HCT116 (cell line): ENCODE measurements at regions not wholly inside any gene's neighbourhood (a gene's known extent, or its start where the extent isn't known, plus 50 kb on each side); places are given as distances from the start of the nearest gene placed in this dataset.

Experiments
- CBX3 ChIP-seq: IDR thresholded peaks from 2 replicates; pipeline ENCODE4 v1.6.1; 2012; ENCODE audit warnings: low read depth
- EZH2 ChIP-seq: fragments of 200-600 bp; sonication (generic); IDR thresholded peaks from 2 replicates; pipeline ENCODE4 v1.6.1; 2017; ENCODE audit warnings: antibody characterized with exemption, mixed run types
- JUND ChIP-seq: IDR thresholded peaks from 2 replicates; pipeline ENCODE4 v1.6.1; 2012
- POLR2A ChIP-seq: IDR thresholded peaks from 2 replicates; pipeline ENCODE4 v1.7.0; 2011; ENCODE audit warnings: borderline replicate concordance; ENCODE audit not compliant: insufficient read depth, insufficient read length; ENCODE audit errors: extremely low read depth
- SP1 ChIP-seq: IDR thresholded peaks from 2 replicates; pipeline ENCODE4 v1.6.1; 2012; ENCODE audit warnings: low read depth
- ZFX ChIP-seq: fragments of 450-650 bp; IDR thresholded peaks from 2 replicates; pipeline ENCODE4 v1.6.1; 2017
- TF ChIP-seq, protein P1 (sequence below), 3 experiments: fragments of 200-600 bp in 1 of 3; sonication (generic) in 1 of 3; IDR thresholded peaks in 2 of 3; conservative IDR thresholded peaks in 1 of 3; 2 replicates each; pipeline ENCODE4 v1.5.1; 2012 to 2017; ENCODE audit warnings: low read depth in 2 of 3, low read length in 2 of 3, antibody characterized with exemption in 1 of 3, borderline replicate concordance in 1 of 3, control low read depth in 1 of 3, mild to moderate bottlenecking in 1 of 3, mixed read lengths in 1 of 3, mixed run types in 1 of 3, moderate library complexity in 1 of 3; ENCODE audit not compliant: insufficient read depth in 1 of 3
- TF ChIP-seq, protein P2 (sequence below): IDR thresholded peaks from 2 replicates; pipeline ENCODE4 v1.6.1; 2012

DNA sequence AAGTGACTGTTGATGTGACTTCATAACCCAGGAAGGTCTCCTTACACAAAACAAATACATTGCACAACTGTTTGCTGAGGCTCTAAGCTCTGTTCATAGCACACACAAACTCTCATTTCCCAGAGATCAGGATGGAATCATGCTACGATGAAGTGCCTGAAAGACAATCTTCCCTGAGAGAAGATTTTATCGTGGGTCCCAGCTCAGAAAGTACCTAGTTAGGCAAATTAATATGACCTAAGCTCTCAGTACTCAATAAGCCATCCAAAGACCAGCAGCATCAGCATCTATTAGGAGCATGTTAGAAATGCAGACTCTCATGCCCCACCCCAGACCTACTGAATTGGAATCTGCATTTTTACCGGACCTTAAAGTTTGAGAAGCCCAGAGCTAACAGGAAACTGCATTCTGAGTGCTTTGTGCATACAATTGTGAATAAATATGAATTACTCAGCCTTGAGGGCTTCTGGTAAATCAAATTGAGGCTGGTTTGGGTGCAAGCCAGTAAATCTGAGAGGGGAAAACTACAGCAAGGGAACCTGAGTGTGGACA lies 161.5 kb upstream of the C2CD4B start:
- TF ChIP-seq, protein P1, sequence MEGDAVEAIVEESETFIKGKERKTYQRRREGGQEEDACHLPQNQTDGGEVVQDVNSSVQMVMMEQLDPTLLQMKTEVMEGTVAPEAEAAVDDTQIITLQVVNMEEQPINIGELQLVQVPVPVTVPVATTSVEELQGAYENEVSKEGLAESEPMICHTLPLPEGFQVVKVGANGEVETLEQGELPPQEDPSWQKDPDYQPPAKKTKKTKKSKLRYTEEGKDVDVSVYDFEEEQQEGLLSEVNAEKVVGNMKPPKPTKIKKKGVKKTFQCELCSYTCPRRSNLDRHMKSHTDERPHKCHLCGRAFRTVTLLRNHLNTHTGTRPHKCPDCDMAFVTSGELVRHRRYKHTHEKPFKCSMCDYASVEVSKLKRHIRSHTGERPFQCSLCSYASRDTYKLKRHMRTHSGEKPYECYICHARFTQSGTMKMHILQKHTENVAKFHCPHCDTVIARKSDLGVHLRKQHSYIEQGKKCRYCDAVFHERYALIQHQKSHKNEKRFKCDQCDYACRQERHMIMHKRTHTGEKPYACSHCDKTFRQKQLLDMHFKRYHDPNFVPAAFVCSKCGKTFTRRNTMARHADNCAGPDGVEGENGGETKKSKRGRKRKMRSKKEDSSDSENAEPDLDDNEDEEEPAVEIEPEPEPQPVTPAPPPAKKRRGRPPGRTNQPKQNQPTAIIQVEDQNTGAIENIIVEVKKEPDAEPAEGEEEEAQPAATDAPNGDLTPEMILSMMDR (IDR thresholded peaks at IDR 0.05 in 2 of 3, conservative IDR thresholded peaks at IDR 0.05 in 1 of 3; ENCODE audit: borderline replicate concordance in 1 of 3, insufficient read depth in 1 of 3, low read depth in 2 of 3, low read length in 2 of 3), result no peak
- TF ChIP-seq ZFX (no peak), POLR2A (no peak), JUND (no peak), SP1 (no peak), CBX3 (no peak), EZH2 (no peak)
- TF ChIP-seq, protein P2, sequence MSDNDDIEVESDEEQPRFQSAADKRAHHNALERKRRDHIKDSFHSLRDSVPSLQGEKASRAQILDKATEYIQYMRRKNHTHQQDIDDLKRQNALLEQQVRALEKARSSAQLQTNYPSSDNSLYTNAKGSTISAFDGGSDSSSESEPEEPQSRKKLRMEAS, result no peak
